Chondrocyte (in vitro differentiated cells): ENCODE measurements at regions not wholly inside any gene's neighbourhood (a gene's known extent, or its start where the extent isn't known, plus 50 kb on each side); places are given as distances from the start of the nearest gene placed in this dataset.

Experiments used
- DNase-seq: peaks from one replicate; pipeline ENCODE4 v3.0.0; 2021; ENCODE audit warnings: mixed read lengths, low spot score
- H3K27ac Mint-ChIP-seq: one replicate; pipeline ENCODE4 v1.8.0; 2021; ENCODE audit warnings: mild to moderate bottlenecking, moderate library complexity, mixed read lengths; ENCODE audit not compliant: unreplicated experiment
- H3K27me3 Mint-ChIP-seq: 2 replicates; pipeline ENCODE4 v1.8.0; 2021; ENCODE audit warnings: low read depth, mixed read lengths
- H3K36me3 Mint-ChIP-seq: 2 replicates; pipeline ENCODE4 v1.8.0; 2021; ENCODE audit warnings: low read depth, mixed read lengths
- H3K4me1 Mint-ChIP-seq: 2 replicates; pipeline ENCODE4 v1.8.0; 2021; ENCODE audit warnings: low read depth, mild to moderate bottlenecking, mixed read lengths
- H3K4me3 Mint-ChIP-seq: one replicate; pipeline ENCODE4 v1.8.0; 2021; ENCODE audit warnings: mild to moderate bottlenecking, moderate library complexity, mixed read lengths; ENCODE audit not compliant: unreplicated experiment
- H3K9me3 Mint-ChIP-seq: 2 replicates; pipeline ENCODE4 v1.8.0; 2021; ENCODE audit warnings: low read depth, mixed read lengths
- CTCF ChIP-seq: fragments of 200-600 bp; sonication (generic); IDR thresholded peaks from 2 replicates; pipeline ENCODE4 v1.5.0; 2021; ENCODE audit warnings: antibody characterized with exemption, mild to moderate bottlenecking, moderate library complexity

DNA sequence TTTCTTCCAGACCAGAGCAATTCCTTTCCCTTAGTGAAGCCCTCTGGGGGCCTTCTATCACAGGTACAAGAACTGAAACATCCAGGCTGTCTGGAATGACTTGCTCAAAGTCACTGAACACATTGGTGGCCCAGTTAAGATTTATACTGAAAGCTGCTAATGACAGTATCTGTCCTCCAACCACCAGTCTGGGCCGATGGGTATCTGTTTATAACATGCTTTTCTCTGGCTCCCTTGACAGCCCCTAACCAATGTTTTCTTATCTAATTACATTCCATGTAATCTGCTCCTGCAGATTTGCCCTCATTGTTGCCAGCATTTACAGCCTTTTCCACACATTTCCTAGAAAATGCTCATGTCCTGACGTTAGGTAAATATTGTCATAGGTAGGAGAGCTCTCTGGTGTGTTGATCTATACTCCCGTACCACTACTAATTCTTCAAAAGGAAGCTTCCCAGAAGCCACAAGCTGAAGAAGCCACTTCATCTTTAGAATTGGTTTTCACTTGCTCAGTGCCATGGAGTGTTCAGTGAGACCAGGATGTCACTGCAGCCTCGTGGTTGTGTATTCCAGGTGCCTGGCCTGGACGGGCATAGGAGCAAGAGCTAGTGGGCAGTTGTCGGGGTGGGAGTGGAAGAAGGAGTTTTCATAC is 163.9 kb downstream of the TSEN15 start:
- no peak for DNase-seq
- Mint-ChIP-seq H3K27ac (no peak overlapping the region), H3K36me3 (no peaks in the 10 kb centered on the region), H3K27me3 (no peaks in the 10 kb centered on the region), H3K4me1 (peaks cover 18% of the 10 kb centered on the region), H3K9me3 (no peaks in the 10 kb centered on the region), H3K4me3 (no peak overlapping the region)
- TF ChIP-seq CTCF, result no peak

DNA sequence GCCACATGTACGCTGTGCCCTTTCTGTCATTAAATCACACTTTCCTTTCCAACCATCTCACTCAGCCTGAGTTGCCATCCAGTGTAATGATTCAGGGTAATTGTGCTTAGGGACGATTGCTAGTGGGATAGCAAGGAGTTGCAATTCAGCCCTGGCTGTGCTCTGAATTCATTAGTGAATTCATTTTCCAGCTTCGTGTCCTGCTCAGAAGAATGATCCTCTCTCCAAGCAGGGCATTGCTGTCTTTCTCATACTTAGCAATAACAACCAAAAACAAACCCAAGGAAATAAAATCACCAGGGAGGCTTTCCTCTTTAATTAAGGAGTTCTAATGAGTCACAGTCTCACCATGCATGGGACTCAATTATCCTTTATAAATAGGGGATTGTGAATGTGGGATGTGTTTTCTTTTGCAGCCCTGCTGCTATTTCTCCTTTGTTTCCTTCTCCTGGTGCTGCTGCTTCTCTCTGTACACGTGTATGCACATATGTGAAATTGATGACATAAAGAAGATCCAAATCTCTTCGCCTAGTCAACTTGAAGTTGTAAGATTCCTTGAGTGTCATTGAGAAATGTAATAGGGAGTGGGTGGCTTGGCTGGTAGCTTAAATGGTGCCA is 167.0 kb downstream of the TSEN15 start:
- Mint-ChIP-seq H3K9me3 (no peaks in the 10 kb centered on the region), H3K4me1 (peaks cover 4% of the 10 kb centered on the region), H3K27ac (no peak overlapping the region), H3K4me3 (no peak overlapping the region), H3K27me3 (no peaks in the 10 kb centered on the region), H3K36me3 (no peaks in the 10 kb centered on the region)
- DNase-seq, result no peak
- TF ChIP-seq CTCF, result no peak

DNA sequence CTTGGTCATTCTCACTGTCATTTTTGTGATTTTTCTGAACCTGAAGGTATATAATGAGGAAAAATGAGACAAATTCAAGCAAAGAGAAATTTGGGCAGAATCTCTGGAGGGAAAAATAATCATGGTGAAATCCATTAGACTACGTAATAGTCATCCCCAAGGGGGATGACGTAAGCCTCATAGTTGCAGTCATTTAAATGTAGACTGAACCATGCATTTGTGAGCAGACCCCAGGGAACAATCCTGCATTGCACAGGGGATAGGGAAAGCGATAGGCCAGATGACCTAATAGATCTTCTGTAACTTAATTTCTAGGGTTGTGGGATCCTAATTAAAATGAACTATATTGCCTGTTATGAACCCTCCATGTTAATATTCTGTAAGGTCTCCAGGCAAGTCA is 167.4 kb upstream of the C1orf21 start:
- H3K9me3 Mint-ChIP-seq, result no peaks in the 10 kb centered on the region
- no peak overlapping the region for H3K27ac Mint-ChIP-seq
- H3K4me1 Mint-ChIP-seq, result no peaks in the 10 kb centered on the region

GRCh38 chr1:184219883-184220282 is 166.9 kb upstream of the C1orf21 start:
- Mint-ChIP-seq H3K9me3 (no peaks in the 10 kb centered on the region), H3K27ac (no peak overlapping the region), H3K36me3 (no peaks in the 10 kb centered on the region), H3K4me1 (no peaks in the 10 kb centered on the region), H3K4me3 (no peak overlapping the region), H3K27me3 (no peaks in the 10 kb centered on the region)
- TF ChIP-seq CTCF, result no peak
- DNase-seq, result no peak

More for the DNA sequence above, 167.4 kb upstream of the C1orf21 start:
- no peak for DNase-seq
- H3K4me3 Mint-ChIP-seq, result no peak overlapping the region
- H3K27me3 Mint-ChIP-seq, result no peaks in the 10 kb centered on the region
- TF ChIP-seq CTCF, result no peak
- no peaks in the 10 kb centered on the region for H3K36me3 Mint-ChIP-seq

DNA sequence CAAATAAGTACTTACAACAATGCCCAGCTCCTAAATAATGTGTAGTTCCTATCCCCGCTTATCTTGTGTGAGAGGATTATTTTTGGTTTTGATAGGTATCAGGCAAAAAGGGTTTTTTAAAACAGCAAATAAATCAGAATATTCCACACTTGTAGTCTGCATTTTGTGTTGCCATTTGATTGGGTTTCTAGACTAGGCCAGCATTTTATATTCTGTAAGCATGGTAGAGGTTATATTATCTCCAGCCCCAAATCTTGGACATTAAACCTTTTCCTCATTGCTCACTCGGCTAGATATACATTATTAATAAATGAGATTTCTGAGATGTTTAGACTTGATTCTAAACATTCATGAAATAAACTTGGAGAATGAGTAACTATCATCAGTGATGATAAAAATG is 165.7 kb upstream of the C1orf21 start:
- Mint-ChIP-seq H3K27me3 (no peaks in the 10 kb centered on the region), H3K36me3 (no peaks in the 10 kb centered on the region), H3K27ac (no peak overlapping the region), H3K4me1 (no peaks in the 10 kb centered on the region), H3K4me3 (no peak overlapping the region), H3K9me3 (no peaks in the 10 kb centered on the region)
- DNase-seq, result no peak
- TF ChIP-seq CTCF, result no peak
